Inflammatory macrophage treated with lipopolysaccharide for 1 hour (primary cell): ENCODE measurements at regions not wholly inside any gene's neighbourhood (a gene's known extent, or its start where the extent isn't known, plus 50 kb on each side); places are given as distances from the start of the nearest gene placed in this dataset.

Experiments
- DNase-seq, 2 donors: peaks; one replicate each; pipeline ENCODE4 v3.0.0-alpha.2; 2020 to 2022

DNA sequence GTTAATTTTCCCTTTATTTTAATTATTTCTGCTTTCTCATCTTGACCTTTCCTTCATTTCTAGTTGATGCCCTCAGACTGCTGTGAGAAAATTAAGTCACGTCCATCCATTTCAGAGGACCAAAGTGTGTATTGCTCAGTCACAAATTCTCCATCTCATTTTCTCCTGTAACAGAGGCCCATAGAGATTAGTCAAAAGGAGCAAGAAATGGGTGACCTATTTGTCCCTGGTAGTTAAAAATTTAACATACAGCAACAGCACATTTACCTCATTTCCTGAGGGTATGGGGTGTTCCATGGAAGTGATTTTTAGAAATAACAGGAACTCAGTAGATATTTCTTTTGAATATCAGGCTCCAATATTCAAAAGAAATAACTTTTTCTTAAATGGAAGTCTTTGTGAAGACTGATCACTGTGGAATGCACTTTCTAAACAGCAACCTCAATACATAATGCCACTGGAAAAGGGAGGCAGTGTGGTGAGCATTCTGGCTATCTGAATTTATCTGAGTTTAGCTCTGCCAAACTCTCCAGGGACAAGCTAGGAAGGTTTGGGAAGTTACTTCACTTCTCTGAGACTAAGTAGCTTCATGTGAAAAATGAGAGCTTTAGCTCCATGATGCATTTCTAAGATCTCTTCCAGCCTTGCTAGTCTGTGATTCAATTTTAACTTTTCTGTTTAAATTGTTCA is 808.2 kb downstream of the SQOR start:
- DNase-seq, result no peak

DNA sequence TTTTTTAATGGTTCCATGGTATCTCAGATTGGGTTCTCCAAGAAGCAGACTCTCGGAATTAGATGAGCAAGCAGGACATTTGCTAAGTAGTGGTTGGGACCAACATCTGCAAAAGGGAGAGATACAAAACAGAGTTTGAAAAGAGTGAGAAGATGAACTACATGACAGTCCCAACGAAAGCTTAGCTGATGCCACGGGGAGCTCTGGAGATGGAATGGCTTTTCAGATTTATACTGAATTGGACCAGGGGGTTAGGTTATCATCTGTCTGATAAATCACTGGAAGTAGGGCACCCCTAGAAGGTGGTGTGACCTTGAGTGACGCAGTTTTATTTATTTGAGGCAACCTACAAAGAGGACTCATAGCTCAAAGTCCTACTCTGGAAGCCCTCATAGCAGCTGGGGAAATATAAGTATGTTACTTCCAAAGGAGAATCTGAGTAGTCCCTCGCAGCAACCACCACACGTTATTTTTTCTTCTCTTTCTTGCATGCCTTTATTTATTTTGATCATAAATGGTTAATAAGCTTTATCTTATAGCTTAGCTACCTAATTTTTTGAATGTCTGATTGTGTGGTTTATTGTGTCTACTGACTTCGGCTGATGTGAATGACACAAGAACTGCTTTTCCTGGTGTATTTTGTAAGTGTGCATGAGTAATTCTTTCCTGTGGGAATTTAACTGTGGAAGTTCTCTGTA is 815.4 kb downstream of the SQOR start:
- no peak for DNase-seq

DNA sequence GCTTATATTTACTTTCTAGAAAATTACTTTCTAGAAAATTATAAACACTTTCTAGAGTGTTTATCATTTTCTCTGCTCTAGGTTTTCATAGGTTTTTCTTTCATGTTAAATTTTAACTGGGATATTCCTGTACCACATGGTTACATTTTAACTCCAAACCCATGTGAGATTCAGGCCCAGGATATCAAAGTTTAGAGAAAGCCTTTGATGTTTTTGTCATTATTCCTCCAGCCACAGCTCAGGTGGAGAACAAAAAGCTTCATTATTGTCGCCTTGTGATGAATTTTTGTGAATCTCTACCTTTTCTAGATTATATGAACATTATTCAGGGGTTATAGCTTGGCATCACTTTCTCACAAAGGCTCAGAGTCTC is 816.0 kb downstream of the SQOR start:
- DNase-seq, result no peak

DNA sequence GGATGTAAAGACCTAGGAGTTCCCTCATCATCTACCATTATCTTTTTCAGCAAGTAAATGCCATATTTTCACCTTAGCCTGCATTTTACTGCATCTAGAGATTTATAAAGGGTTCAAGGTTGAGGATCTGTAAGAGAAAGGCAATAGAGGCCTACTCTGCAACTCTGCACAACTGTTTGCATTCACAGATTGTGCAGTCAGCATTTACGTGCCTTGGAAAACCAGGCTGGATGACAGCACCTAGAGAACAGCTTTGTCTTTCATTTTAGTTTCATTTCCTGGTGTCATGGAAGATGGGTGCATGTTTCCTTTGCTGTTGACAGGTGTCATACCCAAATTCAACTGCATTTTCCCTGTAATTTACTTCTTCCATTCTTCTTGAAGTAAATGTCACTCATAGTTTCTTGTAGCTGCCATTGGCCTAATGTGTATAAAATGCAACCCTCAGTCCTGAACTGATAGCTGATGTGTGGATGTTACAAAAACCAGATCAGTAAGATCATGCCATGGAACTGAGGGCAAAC is 817.5 kb downstream of the SQOR start:
- no peak for DNase-seq

DNA sequence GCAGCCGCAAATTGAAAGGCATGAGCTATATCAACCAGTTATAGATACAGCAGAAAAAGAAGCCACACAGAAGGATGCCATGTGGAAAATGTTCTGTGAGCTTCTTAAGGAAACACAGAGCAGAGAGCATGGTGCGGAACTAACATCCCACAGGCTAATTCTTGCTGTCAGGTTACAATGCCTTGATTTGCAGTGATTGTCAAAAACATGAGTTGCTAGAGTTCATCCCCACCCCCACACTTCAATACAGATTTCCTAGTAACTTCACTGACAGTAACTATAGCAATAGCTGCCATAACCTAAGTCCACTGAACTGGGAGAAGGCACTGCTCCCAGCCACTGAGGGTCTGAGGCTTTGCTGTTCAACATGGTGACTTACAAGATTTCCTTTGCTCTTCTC is 821.6 kb downstream of the SQOR start:
- no peak for DNase-seq

DNA sequence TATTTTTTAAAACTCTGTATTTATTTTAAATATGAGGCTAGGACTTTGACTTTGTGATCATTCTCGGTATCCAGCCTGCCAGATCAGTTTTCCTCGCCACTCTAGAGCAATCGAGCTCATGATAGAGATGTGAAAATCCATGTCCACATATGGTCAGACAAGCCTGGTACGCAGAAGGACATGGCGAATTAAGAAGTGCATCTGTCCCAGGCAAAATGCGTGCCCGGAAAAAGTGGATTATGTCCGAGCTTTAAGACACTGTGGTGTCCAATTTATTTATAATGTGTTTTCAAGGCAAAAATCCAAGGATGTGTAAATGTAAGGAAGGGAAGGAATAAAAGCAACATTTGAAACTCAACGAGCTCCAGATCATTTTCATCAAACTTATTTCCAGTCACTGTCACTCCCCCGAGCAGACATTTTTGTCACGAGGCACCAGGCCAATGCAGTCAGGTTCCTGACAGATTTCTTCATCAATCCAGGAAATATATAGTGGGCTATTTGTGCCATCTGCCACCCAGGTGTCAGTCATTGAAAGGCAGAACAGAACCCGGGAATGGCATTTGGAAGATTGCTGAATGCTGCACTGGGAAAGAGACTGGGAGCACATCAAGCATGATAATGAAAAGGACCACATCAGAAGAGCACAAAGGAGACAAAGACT is 825.7 kb downstream of the SQOR start:
- no peak for DNase-seq

DNA sequence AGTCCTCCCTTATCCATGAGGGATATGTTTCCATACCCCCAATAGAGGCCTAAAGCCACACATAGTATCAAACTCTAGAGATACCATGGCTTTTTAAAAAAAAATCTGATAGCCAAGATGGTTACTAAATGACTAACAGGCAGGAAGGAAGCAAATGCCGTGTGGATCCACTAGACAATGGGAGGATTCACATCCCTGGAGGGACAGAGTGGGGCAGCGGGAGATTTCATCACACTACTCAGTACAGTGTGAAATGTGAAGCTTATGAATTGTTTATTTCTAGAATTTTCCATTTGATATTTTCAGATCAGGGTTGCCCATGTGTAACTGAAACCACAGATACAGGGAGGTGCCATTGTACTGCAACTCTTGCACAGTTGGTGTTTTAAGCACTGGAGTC is 826.6 kb downstream of the SQOR start:
- no peak for DNase-seq

DNA sequence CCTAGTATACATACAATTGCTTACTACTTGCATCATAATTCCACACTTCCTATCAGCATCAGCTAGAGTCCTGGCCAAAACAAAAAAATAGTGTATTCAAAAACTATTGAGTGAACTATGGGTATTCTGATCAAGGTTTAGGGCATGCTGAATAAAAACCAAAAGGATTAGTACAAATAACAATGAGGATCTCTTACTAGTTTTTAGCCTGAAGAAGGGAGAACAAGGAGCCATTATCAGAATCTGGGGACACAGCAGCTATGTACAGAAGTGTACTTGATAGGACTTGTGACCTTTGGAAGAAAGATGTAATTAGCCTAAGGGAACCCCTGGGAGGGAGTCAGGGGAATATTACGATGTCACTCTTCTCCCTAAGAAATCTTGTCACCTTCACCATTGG is 832.2 kb downstream of the SQOR start:
- DNase-seq, result no peak

DNA sequence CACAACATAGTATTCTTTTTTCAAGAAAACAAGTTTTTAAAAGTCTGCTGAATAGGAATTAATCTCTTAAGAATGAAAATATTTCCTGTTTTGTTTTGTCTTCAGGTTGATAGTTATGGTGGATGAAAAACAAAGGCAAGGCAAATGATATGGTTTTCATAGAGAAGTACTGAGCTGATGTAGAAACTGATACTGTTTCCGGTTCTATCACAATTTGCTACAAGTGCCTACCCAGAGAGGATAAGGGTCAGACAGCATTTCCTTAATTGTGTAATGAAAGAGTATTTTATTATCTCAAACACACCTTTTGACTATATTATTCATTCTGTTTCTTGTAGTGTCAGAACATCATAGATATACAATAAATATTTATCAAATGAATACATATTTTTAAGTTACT is 836.3 kb downstream of the SQOR start:
- no peak for DNase-seq

DNA sequence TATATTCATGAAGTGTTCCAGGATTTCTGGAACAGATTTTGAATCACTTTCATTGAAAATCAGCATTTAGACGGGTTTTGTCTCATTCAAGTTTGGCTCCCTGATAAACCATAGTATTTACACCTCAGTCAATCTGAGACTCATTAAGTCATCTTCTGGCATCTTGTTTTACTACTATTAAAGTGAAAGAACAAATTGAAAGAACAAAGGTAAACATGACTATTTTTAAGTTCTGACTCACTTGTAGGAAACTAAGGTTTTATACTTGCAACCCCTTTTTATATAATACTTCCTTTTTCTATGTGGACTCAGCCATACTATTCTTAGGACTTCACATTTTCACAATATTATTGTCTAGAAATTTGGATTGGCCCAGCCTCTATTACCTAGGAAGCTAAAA is 854.4 kb downstream of the SQOR start:
- no peak for DNase-seq

DNA sequence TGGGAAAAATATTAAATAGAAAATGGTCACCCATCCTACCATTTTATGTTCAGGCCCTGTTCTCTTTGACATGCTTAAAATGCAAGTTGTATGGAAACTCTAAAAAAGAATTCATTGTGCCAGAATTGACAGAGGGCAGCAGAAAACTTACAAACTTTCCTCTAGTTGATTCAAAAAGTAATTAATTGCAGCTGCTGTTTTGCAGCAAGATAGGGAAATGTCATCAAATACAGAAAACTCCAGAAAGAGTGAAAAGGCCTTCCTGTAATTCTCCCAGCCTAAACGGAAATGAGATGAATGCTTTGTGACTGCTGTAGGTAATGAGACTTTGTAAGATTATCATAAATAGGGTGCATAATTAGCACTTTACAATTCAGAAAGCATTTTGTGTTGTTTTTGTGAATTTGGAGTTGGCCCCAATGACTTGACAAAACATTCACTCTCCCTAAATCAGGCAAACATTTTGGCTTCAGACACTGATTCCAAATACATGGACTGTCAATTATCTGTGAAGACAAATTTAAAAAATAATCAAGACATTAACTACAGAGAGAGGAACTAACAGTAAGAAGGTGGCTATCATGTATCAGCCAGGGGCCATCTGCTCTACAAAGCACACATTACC is 861.8 kb downstream of the SQOR start:
- DNase-seq, result no peak

DNA sequence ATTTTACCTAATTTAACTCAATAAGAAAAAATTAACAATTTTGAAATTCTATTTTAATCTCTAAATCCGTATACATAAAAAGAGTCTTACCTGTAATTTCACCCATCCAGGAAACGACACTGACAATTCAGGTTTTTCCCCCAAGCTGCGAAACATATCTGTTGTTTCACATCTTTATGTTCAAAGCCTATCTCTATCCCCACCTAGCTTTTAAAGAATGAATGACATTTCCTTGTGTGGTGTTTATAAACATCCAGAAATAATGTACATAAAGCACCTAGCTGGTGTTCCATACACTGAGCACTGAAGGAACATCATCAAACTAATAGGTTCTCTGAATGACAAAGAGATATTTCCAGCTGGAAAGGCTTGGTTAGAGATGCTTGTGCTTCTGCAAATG is 867.8 kb downstream of the SQOR start:
- DNase-seq, result no peak

DNA sequence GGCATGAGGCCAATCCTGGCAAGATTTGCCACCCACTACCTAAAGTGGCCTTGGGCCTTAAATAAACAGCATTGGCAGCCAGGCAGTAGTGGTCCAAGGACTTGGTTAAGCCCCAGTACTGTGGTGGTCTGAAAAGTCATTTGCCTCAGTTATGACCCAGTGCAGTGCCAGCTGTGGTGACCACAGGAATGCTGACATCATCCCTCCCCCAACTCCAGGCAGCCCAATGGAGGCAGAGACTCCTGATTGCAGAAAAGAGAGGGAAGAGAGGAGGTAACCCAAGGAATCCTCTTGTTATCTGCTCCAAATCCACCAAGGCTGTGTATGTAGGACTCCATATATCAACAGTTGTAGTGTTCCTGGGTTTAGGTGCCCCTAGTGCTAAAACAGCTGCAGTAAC is 883.6 kb downstream of the SQOR start:
- DNase-seq, result no peak

DNA sequence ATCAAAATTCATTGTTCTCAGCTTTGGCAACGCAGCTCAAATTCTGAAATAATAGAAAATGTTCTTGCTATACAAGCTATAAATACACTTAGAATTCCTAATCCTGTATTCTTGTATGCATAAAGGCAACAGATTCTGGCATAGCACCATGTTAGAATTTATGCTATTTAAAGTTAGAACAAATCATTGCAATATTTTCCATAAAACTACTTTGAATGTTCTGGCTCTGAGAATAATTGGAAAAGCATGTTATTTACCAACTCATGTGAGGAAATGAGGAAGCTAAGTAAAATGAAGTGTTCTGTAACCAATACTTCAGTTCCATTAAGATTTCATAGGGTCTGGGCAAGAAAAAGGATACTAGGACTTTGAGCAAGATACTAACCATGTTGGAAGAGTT is 888.9 kb downstream of the SQOR start:
- no peak for DNase-seq

DNA sequence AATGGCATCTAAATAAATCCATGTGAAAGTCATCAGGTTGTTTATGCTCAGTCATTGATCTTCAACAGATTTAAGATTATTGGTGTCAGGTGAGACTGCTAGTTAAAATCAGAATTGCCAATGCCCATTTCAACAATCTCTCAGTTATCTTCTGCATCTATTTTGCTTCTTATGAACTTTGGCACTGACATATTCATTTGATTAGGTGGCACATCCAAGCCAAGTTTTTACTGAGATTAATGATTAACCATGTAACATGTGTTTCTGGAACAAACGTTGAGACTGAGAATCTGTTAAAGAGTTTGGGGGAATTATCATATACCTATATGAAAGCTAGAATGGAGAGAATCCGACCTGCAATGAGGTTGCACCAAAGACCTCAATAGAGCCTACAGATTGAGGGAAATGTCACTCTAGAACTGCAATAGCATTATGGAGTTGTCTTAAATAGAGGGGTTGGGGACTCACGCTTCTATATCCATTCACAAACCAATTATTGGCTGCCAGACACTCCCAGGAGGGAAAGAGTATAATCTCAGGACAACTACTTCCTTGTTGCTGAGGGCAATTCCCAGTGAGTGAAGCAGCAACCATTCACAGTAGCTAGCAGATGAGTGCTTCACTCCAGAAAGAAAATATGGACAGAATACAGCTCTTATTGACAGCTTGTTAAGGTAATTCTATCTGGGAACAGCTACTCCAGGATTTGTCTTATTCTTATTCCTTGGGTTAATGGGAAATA is 891.3 kb downstream of the SQOR start:
- no peak for DNase-seq

DNA sequence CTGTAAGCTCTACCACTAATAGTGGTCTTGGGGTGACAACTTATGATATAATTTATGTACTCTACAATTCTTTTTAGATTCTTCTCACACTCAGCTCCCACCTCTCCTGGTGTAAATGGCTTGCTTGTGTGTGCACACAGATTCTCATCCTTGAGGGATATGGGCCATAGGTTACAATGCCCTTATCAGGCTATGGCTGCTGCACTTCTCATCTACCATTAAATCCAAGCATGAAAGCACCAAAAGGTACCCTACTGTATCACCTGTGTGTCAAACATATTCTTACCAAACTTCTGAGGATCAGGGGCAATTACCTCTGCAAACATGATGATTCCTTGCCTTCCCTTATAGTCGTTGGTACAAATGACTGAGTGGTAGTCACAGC is 891.9 kb downstream of the SQOR start:
- no peak for DNase-seq

DNA sequence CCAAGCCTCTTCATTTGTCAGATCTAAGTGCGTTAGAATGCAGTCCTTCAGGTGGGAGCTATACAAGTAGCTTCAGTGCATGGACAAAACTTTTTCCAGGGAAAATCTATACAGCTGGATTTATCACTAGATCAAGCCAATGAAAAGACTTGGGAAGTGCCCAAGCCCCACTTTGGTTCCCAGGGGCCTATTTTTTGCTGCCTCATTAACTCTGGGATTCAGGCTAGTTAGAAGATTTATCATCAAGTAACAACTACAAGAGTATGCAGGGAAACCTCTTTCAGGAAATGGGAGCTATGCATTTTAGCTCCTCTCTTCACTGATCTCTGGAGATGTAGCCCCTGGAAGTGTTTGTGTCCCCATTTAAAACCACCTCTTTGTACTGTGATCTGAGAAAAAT is 908.8 kb downstream of the SQOR start:
- DNase-seq, result no peak

DNA sequence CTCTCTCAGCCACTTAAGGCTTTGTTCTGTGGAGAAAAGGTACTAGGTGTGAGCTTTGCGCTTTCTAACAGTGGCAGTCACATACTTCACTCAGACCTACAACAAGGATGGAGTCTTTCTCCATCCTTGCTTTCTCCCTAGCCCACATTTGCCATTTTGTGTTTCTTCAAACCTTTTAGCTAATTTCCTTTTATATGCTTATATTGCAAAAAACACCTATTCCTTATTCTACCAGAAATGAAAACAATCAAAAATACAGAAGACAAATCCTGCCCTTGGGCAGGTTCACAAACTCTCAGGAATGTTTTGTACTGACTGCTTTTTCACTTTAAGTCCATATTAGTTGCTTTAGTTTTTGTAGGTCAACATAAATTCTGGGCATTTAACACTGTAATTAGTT is 914.2 kb downstream of the SQOR start:
- DNase-seq, result no peak

DNA sequence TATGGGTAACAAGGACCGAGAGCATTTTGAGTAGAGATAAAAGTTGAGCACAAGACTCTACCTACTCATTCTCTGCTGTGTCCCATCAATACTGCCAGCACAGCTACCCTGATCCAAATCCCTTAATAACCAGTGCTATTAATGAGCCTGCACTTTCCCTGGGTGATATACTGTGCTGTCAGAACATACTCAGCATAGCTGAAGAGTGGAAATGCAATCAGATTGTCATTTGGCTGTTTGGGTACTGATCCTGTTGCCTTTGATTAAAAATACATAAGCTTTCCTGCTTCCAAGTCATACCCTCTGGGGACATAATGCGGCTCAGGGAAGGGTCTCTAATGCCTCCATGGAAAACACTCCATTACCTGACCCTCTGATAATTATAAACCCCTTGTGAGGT is 917.5 kb downstream of the SQOR start:
- DNase-seq, result no peak

DNA sequence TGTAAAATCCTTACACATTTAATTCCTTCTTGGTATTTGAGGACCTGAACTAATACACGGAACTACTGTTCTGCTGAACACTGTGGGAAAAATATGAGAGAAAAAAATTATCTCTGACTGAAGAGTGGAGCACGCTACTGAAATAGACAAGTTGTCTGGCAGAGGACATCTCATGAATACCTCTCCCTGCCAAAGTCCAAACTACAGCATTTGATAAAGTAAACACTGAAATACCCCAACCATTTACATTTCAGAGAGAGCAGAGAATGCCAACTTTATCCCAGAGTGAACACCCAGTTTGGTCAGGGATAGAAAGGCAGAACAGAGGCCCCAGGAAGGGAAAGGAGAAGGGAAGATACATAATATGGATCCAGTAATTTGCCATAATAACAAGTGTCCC is 920.7 kb downstream of the SQOR start:
- no peak for DNase-seq

DNA sequence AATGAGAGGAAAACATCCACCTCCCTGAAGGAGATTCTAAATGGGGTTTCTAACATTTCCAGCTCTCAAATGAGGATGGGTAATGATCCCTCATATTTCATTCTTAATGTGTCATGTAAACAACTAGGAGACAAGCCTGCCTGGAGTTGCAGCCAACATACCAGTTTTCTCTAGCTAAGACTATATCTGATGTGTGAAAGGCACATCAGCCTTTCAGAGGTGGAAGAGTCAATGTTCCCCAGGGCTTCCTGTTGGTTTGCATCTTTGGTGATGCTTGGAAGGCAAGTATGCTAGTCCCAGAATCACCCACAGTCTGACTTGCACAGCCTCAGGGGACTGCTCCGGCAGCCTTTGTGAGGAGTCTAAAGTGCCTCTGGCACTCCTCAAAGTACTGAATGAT is 921.2 kb downstream of the SQOR start:
- no peak for DNase-seq

DNA sequence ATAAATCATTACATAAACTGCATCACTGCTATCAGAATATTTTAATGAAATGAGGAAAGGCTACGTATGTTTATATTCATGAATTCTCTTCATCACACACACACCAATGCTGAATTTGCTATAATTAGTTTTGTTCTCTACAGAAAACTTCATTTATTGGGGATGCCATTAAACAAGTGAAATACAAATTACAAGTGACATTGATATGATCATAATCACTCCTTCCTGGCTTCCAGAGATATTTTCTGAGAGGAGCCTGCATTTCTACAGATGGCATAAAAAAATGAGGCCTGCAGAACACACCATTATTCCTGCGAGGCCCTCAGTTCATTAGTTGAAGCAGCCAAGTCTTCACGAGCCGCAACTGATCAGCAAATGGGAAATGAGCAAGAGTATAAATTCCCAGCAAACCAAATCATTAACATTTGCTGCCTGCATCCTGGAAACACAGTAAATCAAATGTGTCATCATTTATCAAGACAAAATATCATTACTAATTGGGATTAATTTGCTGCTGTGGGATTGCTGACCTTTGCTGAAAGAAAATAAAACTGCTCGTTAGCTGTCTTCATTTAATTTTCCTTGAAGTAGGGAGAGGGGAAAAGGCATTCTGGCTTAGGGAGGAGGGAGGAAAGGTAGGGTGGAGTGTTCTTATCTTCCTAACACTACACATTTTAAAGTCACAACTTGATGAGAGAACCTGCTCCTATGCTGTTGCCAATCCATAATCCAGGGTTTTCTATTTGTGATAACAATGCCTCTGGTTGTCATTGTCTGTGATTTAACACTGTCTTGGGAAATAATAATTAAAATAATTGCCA is 921.9 kb downstream of the SQOR start:
- no peak for DNase-seq
